ENCODE measurements at regions not wholly inside any gene's neighbourhood (a gene's known extent, or its start where the extent isn't known, plus 50 kb on each side); places are given as distances from the start of the nearest gene placed in this dataset.

GRCh38 chr13:63291701-63292100 lies 1876.1 kb upstream of the PCDH20 start (continued):
- no peak for TF ChIP-seq ZNF462 (CRISPR knock-in tag; IDR thresholded peaks at IDR 0.05)

GRCh38 chr13:63288576-63288975 lies 1872.9 kb upstream of the PCDH20 start:
- Mint-ChIP-seq H3K27ac (no peak overlapping the region), H3K36me3 (ENCODE audit: low read depth) (peaks cover 5% of the 10 kb centered on the region; the same call in 1 of the 3 replicates), H3K4me3 (no peak overlapping the region), H3K9me3 (peaks cover 6% of the 10 kb centered on the region; the same call in 2 of the 3 replicates), H3K27me3 (ENCODE audit: insufficient read depth, low read depth, poor library complexity) (no peaks in the 10 kb centered on the region), H3K4me1 (no peaks in the 10 kb centered on the region)
- no peaks in the 10 kb centered on the region for H3K79me2 ChIP-seq (replicated peaks; ENCODE audit: insufficient read depth)
- no peaks in the 10 kb centered on the region for H3K27me3 ChIP-seq (ENCODE audit: insufficient read depth)
- H3K27ac ChIP-seq (ENCODE audit: low read depth), result no peak overlapping the region
- no peaks in the 10 kb centered on the region for H3K9me2 ChIP-seq (ENCODE audit: insufficient read depth)
- DNase-seq (ENCODE audit: low spot score), result no peak
- H3F3A ChIP-seq (replicated peaks; ENCODE audit: low read depth), result no peaks in the 10 kb centered on the region
- ATAC-seq, result no peak
- H3K4me1 ChIP-seq (ENCODE audit: insufficient read depth), result no peaks in the 10 kb centered on the region
- no peak overlapping the region for H3K4me3 ChIP-seq
- H2AFZ ChIP-seq, result no peak overlapping the region
- no peak overlapping the region for H3K4me2 ChIP-seq
- H4K20me1 ChIP-seq (replicated peaks; ENCODE audit: insufficient read depth), result no peaks in the 10 kb centered on the region
- H3K36me3 ChIP-seq (ENCODE audit: insufficient read depth), result no peaks in the 10 kb centered on the region
- TF ChIP-seq CTCF (conservative IDR thresholded peaks at IDR 0.05; ENCODE audit: low read depth in 2 of 2) (no peak), ZNF331 (CRISPR knock-in tag; IDR thresholded peaks at IDR 0.05; ENCODE audit: low read depth) (no peak), EZH2 (IDR thresholded peaks at IDR 0.05; ENCODE audit: low read depth, unreplicated experiment) (no peak), ZNF462 (CRISPR knock-in tag; IDR thresholded peaks at IDR 0.05) (no peak), ZNF114 (CRISPR knock-in tag; IDR thresholded peaks at IDR 0.05) (no peak), JUNB (IDR thresholded peaks at IDR 0.05; ENCODE audit: unreplicated experiment) (no peak), STAT1 (IDR thresholded peaks at IDR 0.05; ENCODE audit: unreplicated experiment) (no peak), POLR2AphosphoS5 (IDR thresholded peaks at IDR 0.05; ENCODE audit: low read depth) (no peak), EZH2phosphoT487 (IDR thresholded peaks at IDR 0.05; ENCODE audit: unreplicated experiment) (no peak)

All from GM23338 (cell line).